RWPE2 (cell line): ENCODE measurements at regions not wholly inside any gene's neighbourhood (a gene's known extent, or its start where the extent isn't known, plus 50 kb on each side); places are given as distances from the start of the nearest gene placed in this dataset.
"Not testable (repeated sequence)": the region's sequence is repeated elsewhere in the genome, so short reads cannot be mapped to it uniquely, and the experiment has no call there.

ENCODE experiments used
- ATAC-seq: fragments of 200-7000 bp; cut with Tn5 transposase; 3 replicates; pipeline ENCODE4 v1.9.1; 2021; ENCODE audit warnings: low read depth
- DNase-seq: peaks from one replicate; pipeline ENCODE4 v3.0.0-alpha.2; 2020; ENCODE audit warnings: low spot score
- H3K27ac ChIP-seq: fragments of 450-650 bp; 2 replicates; pipeline ENCODE4 v1.5.1; 2017; ENCODE audit warnings: mild to moderate bottlenecking; ENCODE audit not compliant: poor library complexity, severe bottlenecking
- H3K27me3 ChIP-seq: fragments of 250-450 bp; sonication (Bioruptor Pico); 2 replicates; pipeline ENCODE4 v1.5.1; 2021; ENCODE audit warnings: mild to moderate bottlenecking, moderate library complexity; ENCODE audit not compliant: insufficient read depth, poor library complexity, severe bottlenecking
- H3K36me3 ChIP-seq: fragments of 250-450 bp; sonication (Bioruptor Pico); 2 replicates; pipeline ENCODE4 v1.5.1; 2020; ENCODE audit warnings: low read depth, mild to moderate bottlenecking, moderate library complexity
- H3K4me1 ChIP-seq: fragments of 250-450 bp; sonication (Bioruptor Pico); 2 replicates; pipeline ENCODE4 v1.5.1; 2021; ENCODE audit warnings: mild to moderate bottlenecking, moderate library complexity; ENCODE audit not compliant: insufficient read depth, poor library complexity, severe bottlenecking
- H3K4me3 ChIP-seq: fragments of 250-450 bp; sonication (Bioruptor Pico); 2 replicates; pipeline ENCODE4 v1.5.1; 2021; ENCODE audit warnings: mild to moderate bottlenecking, moderate library complexity; ENCODE audit not compliant: severe bottlenecking
- H3K9me3 ChIP-seq: fragments of 250-450 bp; sonication (Bioruptor Pico); 2 replicates; pipeline ENCODE4 v1.5.1; 2021; ENCODE audit warnings: mild to moderate bottlenecking, moderate library complexity; ENCODE audit not compliant: severe bottlenecking
- TF ChIP-seq, protein P1 (sequence below): fragments of 450-650 bp; IDR thresholded peaks from one replicate; pipeline ENCODE4 v1.5.1; 2017; ENCODE audit warnings: mild to moderate bottlenecking, moderate library complexity; ENCODE audit not compliant: poor library complexity, severe bottlenecking

DNA sequence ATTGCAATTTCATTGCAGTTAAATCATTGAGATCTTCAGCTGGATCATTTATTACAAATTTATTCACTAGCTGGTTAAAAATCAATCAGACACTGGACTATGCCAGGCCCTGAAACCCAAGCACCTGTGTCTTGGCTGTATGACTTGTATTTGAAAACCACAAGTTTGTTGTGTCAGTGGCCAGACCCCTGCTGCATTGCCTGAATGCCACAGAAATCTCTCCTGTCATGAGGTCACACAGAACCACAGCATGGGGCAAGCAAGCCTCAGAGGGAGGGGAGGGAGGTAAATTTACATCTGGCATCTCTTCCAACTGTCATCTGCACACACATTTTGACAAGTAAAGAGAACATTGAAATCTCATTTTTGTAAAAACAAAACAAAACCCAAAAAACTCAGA, 90.0 kb downstream of the ARRDC3 start:
- no peak overlapping the region for H3K4me3 ChIP-seq
- DNase-seq = no peak
- H3K27me3 ChIP-seq = no peaks in the 10 kb centered on the region
- H3K9me3 ChIP-seq = no peaks in the 10 kb centered on the region
- no peak overlapping the region for H3K27ac ChIP-seq
- peaks cover 6% of the 10 kb centered on the region for H3K4me1 ChIP-seq
- TF ChIP-seq, protein P1, sequence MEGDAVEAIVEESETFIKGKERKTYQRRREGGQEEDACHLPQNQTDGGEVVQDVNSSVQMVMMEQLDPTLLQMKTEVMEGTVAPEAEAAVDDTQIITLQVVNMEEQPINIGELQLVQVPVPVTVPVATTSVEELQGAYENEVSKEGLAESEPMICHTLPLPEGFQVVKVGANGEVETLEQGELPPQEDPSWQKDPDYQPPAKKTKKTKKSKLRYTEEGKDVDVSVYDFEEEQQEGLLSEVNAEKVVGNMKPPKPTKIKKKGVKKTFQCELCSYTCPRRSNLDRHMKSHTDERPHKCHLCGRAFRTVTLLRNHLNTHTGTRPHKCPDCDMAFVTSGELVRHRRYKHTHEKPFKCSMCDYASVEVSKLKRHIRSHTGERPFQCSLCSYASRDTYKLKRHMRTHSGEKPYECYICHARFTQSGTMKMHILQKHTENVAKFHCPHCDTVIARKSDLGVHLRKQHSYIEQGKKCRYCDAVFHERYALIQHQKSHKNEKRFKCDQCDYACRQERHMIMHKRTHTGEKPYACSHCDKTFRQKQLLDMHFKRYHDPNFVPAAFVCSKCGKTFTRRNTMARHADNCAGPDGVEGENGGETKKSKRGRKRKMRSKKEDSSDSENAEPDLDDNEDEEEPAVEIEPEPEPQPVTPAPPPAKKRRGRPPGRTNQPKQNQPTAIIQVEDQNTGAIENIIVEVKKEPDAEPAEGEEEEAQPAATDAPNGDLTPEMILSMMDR = no peak
- H3K36me3 ChIP-seq = no peaks in the 10 kb centered on the region
- ATAC-seq = no peak

DNA sequence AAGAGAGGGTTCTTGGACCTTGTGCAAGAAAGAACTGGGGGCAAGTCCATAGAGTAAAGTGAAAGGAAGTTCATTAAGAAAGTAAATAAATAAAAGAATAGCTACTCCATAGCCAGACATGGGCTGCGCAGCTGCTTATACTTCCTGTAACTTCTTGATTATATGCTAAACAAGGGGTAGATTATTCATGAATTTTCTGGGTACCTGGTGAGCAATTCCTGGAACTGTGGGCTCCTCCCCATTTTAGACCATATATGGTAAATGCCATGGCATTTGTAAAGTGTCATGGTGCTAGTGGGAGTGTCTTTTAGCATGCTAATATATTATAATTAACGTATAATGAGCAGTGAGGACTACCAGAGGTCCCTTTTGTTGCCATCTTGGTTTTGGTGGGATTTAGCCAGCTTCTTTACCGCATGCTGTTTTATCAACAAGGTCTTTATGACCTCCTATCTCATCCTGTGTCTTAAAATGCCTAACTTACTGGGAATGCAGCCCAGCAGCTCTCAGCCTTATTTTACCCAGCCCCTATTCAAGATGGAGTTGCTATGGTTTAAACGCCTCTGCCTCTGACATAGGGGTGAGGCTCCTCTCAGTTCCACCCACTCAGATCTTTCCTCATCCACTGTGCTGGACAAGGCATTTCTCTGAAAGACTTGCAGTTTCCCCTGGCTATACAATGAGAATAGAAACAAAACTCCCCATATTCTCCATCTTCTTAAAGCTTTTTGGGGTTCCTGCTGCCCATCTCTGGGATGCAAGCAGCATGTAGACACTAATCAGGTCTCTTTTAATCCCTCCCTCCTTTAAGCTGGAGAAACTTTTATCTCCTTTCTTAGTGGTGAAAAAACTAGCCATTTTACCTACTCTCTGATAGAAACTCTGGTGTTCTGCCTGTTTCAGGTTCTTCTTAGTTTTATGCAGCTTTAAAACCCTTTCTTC, 91.2 kb downstream of the ARRDC3 start:
- TF ChIP-seq, protein P1 = no peak

DNA sequence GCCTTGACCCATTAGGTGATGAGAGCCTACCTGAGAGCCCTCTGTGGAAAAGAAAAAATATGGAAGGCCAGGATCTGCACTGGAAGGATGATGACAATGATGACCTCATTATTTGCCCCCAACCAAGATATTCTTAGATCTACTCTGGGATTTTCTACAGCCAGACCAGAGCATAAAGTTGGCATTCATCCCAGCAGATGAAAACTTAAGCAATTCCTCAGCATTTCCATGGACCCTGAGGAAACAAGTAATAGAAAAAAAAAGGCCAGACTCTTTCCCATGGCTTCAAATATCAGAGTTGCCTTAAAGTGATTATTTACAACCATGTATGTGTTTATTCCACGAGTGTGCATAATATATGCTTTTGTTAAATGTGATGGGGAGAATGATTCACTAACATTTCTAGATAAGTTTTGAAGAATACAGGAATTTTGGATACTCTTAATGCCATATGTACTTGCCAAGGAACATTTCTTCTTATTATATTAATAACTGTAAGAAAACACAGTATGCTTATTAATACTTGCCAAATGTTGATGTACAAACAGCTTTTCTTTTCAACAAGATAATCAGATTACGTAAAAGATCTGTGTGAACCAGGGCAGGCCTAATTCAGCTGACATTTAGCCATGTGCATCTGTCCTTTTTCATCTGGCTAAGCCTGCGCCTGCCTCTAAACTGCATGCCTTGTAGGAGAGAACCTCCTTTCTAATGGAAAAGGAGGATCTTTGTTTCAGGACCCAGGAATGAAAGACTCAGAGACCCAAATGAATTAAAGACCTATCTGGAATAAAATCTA, 94.8 kb downstream of the ARRDC3 start:
- DNase-seq = no peak
- TF ChIP-seq, protein P1 = no peak
- no peak overlapping the region for H3K27ac ChIP-seq

More for the DNA sequence above, 91.2 kb downstream of the ARRDC3 start:
- Histone ChIP-seq H3K27ac (no peak overlapping the region), H3K9me3 (no peaks in the 10 kb centered on the region), H3K27me3 (no peaks in the 10 kb centered on the region), H3K36me3 (no peaks in the 10 kb centered on the region), H3K4me1 (peaks cover 2% of the 10 kb centered on the region), H3K4me3 (no peak overlapping the region)
- ATAC-seq = no peak
- no peak for DNase-seq

DNA sequence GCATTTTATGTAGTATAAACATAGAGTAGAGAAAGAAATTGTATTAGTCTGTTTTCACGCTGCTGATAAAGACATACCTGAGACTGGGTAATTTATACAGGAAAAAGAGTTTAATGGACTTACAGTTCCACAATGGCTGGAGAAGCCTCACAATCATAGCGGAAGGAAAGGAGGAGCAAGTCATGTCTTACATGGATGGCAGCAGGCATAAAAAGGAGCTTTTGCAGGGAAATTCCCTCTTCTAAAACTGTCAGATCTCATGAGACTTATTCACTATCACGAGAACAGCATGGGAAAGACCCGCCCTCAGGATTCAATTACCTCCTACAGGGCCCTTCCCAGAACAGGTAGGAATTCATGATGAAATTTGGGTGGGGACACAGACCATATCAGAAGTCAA, 98.1 kb downstream of the ARRDC3 start:
- H3K36me3 ChIP-seq, H3K27me3 ChIP-seq, ATAC-seq, H3K27ac ChIP-seq, DNase-seq, H3K9me3 ChIP-seq, H3K4me3 ChIP-seq: not testable (repeated sequence)
- H3K4me1 ChIP-seq = peaks cover 13% of the 10 kb centered on the region

More for the DNA sequence above, 94.8 kb downstream of the ARRDC3 start:
- no peak overlapping the region for H3K4me3 ChIP-seq
- no peaks in the 10 kb centered on the region for H3K36me3 ChIP-seq
- H3K4me1 ChIP-seq = no peaks in the 10 kb centered on the region
- H3K9me3 ChIP-seq = no peaks in the 10 kb centered on the region
- no peak for ATAC-seq
- no peaks in the 10 kb centered on the region for H3K27me3 ChIP-seq

DNA sequence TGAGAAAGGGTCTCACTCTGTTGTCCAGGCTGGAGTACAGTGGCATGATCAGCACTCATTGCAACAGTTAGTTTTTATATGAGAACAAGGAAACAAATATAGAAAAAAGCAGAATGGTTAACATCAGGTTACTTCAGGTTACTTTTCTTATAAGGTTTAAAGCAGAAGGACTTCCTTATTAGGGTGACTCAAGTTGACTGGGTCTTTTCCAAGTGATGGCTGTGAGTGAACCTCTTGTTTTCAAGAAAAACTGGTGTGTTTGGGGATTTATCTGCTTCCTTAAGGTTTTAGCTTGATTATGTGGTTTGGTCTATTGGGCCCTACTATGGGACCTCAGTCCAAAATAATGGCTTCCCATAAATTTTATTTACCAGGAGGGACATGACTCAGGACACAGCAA, 99.2 kb downstream of the ARRDC3 start:
- no peak overlapping the region for H3K4me3 ChIP-seq
- H3K27me3 ChIP-seq = no peaks in the 10 kb centered on the region
- H3K36me3 ChIP-seq = no peaks in the 10 kb centered on the region
- TF ChIP-seq, protein P1 = no peak
- H3K4me1 ChIP-seq = peaks cover 13% of the 10 kb centered on the region
- H3K27ac ChIP-seq = no peak overlapping the region
- no peaks in the 10 kb centered on the region for H3K9me3 ChIP-seq
- DNase-seq (no peak), ATAC-seq (no peak)
